ENCODE measurements at regions not wholly inside any gene's neighbourhood (a gene's known extent, or its start where the extent isn't known, plus 50 kb on each side); places are given as distances from the start of the nearest gene placed in this dataset.
"Not testable (repeated sequence)": the region's sequence is repeated elsewhere in the genome, so short reads cannot be mapped to it uniquely, and the experiment has no call there.

GRCh38 chr22:26927821-26928220, 270.4 kb downstream of the MIAT start:
- DNase-seq: no peak

GRCh38 chr22:26931471-26931870, 274.1 kb downstream of the MIAT start:
- no peak for DNase-seq

GRCh38 chr22:26933105-26933590, 275.8 kb downstream of the MIAT start:
- DNase-seq: no peak

GRCh38 chr22:26937213-26937612, 279.8 kb downstream of the MIAT start:
- DNase-seq: no peak

GRCh38 chr22:26939466-26939865, 282.1 kb downstream of the MIAT start:
- no peak for DNase-seq

- no peak for DNase-seq
Observed at GRCh38 chr22:26941896-26942636, 284.7 kb downstream of the MIAT start.

GRCh38 chr22:26942637-26942957, 285.2 kb downstream of the MIAT start:
- DNase-seq: no peak

- DNase-seq: no peak
Observed at GRCh38 chr22:26945565-26945964, 288.2 kb downstream of the MIAT start.

GRCh38 chr22:26949193-26949592, 291.8 kb downstream of the MIAT start:
- no peak for DNase-seq

- not testable (repeated sequence) for DNase-seq
Observed at GRCh38 chr22:26951139-26951538, 293.8 kb downstream of the MIAT start.

GRCh38 chr22:26952004-26952403, 294.6 kb downstream of the MIAT start:
- no peak for DNase-seq

GRCh38 chr22:26952451-26953011, 295.1 kb downstream of the MIAT start:
- no peak for DNase-seq

- no peak for DNase-seq
Observed at GRCh38 chr22:26953012-26953883, 295.9 kb downstream of the MIAT start.

GRCh38 chr22:26956371-26956770, 299.0 kb downstream of the MIAT start:
- no peak for DNase-seq

GRCh38 chr22:26957176-26957575, 299.8 kb downstream of the MIAT start:
- DNase-seq: no peak

- DNase-seq: no peak
Observed at GRCh38 chr22:26957897-26958296, 300.5 kb downstream of the MIAT start.

GRCh38 chr22:26958378-26958777, 301.0 kb downstream of the MIAT start:
- no peak for DNase-seq

GRCh38 chr22:26964642-26965041, 307.3 kb downstream of the MIAT start:
- DNase-seq: no peak

GRCh38 chr22:26967282-26967681, 309.9 kb downstream of the MIAT start:
- DNase-seq: no peak

- no peak for DNase-seq
Observed at GRCh38 chr22:26968859-26969523, 311.6 kb downstream of the MIAT start.

- DNase-seq: no peak
Observed at GRCh38 chr22:26970809-26971394, 313.5 kb downstream of the MIAT start.

- no peak for DNase-seq
Observed at GRCh38 chr22:26972286-26972685, 314.9 kb downstream of the MIAT start.
